SK-N-MC (cell line): ENCODE measurements at regions not wholly inside any gene's neighbourhood (a gene's known extent, or its start where the extent isn't known, plus 50 kb on each side); places are given as distances from the start of the nearest gene placed in this dataset.

ENCODE experiments used
- DNase-seq: peaks from one replicate; pipeline ENCODE4 v3.0.0-alpha.2; 2011; ENCODE audit warnings: low read depth, low spot score
- H3K27ac ChIP-seq: fragments of 200-600 bp; sonication (generic); 2 replicates; pipeline ENCODE4 v1.5.1; 2016; ENCODE audit warnings: mixed run types
- H3K36me3 ChIP-seq: fragments of 200-600 bp; sonication (generic); 2 replicates; pipeline ENCODE4 v1.6.1; 2017; ENCODE audit warnings: antibody characterized with exemption, low read length, mixed read lengths; ENCODE audit not compliant: insufficient read depth
- H3K4me3 ChIP-seq: fragments of 200-600 bp; sonication (generic); 2 replicates; pipeline ENCODE4 v1.5.1; 2016
- H3K9ac ChIP-seq: fragments of 200-600 bp; sonication (generic); 2 replicates; pipeline ENCODE4 v1.8.0; 2017; ENCODE audit warnings: mixed run types, mixed read lengths; ENCODE audit not compliant: insufficient read length
- H3K9me3 ChIP-seq: fragments of 200-600 bp; sonication (generic); 2 replicates; pipeline ENCODE4 v1.6.1; 2017; ENCODE audit warnings: low read depth, mild to moderate bottlenecking, antibody characterized with exemption, low read length, moderate library complexity, mixed read lengths
- EZH2 ChIP-seq: fragments of 200-600 bp; sonication (generic); IDR thresholded peaks from one replicate; pipeline ENCODE4 v1.6.1; 2017; ENCODE audit warnings: antibody characterized with exemption
- FOXP2 ChIP-seq: optimal IDR thresholded peaks from 2 replicates; pipeline ENCODE3; 2011; ENCODE audit warnings: mild to moderate bottlenecking, moderate library complexity; ENCODE audit not compliant: insufficient read depth; ENCODE audit errors: extremely low read length, control extremely low read depth
- POLR2AphosphoS5 ChIP-seq: IDR thresholded peaks from 2 replicates; pipeline ENCODE4 v1.6.1; 2012; ENCODE audit warnings: mild to moderate bottlenecking, low read depth, low read length, borderline replicate concordance

DNA sequence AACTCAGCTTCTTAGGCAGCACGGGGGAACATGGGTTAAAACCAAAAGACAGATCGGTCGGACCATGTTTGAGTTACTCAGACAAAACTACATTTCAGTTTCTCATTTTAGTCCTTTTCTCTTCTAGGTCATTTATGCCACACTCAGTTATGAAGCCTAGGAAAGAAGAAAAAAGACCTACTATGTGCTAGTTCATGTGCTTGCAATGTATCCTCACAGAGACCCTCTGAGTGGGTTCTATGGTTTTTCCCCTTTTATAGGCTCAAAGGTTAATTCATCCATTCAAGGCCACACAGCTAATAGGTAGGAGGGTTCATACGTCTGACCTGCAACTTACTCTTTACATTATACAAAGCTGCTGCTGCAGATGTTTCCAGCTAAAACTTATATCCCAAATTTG, 104.7 kb upstream of the ZNF438 start:
- Histone ChIP-seq H3K4me3 (no peak overlapping the region), H3K27ac (no peak overlapping the region), H3K36me3 (no peaks in the 10 kb centered on the region), H3K9ac (no peak overlapping the region), H3K9me3 (no peaks in the 10 kb centered on the region)
- TF ChIP-seq EZH2 (no peak), POLR2AphosphoS5 (no peak), FOXP2 (no peak)
- DNase-seq: no peak

DNA sequence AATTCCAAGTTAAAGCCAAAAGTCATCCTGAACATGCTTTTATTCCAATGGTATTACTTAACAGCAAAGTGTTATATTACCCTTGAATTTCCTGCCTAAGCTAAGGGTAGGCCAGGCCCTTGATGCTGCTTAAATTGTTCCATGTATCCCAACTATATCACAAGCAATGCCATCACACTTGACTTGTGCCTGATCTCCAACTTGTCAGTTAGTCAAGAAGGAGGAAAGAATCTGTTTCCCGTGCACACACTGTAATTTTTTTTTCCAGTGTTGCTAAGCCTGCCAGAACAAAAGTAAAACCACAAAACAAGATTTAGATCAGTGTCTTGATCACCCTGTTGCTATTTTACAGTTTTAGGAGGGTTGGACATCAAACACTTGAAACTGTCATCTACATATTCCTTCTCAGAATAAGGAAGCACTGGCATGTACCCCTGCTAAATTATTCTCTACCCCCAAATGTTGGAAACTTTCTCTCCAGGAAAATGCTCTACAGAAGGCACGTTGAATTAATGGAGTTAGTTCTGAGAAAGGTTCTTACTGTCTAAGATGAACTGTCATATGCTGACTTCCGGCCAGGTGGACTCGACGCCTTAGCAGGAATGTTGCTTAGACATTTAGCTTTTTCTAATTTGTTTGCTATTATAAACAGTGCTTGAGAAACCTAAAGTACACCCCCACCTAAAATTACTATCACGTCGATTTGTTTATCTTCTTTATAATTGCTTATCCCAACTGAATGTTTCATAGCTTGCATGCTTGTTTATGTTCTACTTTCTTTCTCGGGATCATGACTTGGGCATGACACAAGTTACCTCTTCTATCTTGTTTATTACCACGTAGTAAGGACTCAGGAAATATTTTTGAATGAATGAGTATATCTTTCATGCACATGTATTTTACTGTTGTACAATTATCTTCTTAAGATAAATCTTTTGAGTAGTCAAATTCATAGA, 105.5 kb upstream of the ZNF438 start:
- Histone ChIP-seq H3K27ac (no peak overlapping the region), H3K9ac (no peak overlapping the region), H3K4me3 (no peak overlapping the region), H3K36me3 (no peaks in the 10 kb centered on the region), H3K9me3 (no peaks in the 10 kb centered on the region)
- TF ChIP-seq EZH2: no peak
- no peak for TF ChIP-seq FOXP2
- no peak for TF ChIP-seq POLR2AphosphoS5
- DNase-seq: no peak

DNA sequence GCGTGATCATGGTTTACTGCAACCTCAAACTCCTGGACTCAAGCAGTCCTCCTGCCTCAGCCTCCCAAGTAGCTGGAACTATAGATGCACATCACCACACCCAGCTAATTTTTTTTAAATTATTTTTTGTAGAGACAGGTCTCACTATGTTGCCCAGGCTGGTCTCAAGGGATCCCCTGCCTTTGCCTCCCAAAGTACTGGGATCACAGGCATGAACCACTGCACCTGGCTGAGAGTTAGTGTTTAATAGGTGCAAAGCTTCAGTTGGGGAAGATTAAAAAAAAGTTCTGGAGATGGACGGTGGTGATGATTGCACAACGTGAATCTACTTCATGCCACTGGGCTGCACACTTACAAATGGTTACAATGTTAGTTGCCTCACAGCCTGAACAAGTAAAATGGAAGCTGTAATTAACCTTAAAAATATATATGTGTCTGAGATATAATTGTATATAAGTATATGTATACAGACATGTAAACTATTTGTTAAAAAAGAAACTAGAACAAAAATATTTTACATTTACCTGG, 106.4 kb upstream of the ZNF438 start:
- no peak for DNase-seq
- no peaks in the 10 kb centered on the region for H3K9me3 ChIP-seq
- no peak overlapping the region for H3K4me3 ChIP-seq
- TF ChIP-seq EZH2 (no peak), POLR2AphosphoS5 (no peak), FOXP2 (no peak)
- H3K36me3 ChIP-seq: no peaks in the 10 kb centered on the region
- H3K9ac ChIP-seq: no peak overlapping the region
- no peak overlapping the region for H3K27ac ChIP-seq

DNA sequence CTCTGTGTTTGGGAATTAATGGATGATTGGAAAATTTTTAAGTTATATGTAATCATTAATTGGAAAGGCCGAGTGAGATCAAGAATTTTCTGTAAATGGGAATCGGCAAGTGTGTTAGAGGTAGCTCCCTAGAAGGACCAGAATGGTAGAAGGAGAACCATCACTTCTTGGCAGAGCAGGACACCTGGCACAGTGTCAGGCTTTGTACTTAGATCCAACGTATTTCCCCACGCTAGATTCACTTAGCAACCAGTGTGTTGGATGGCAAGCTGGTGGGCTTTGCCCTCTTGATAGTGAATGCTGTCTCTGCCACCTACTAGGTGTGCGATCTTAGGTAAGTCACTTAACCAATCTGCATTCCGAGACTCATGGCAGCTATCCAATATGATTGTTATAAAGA, 107.8 kb upstream of the ZNF438 start:
- Histone ChIP-seq H3K4me3 (no peak overlapping the region), H3K36me3 (no peaks in the 10 kb centered on the region), H3K9ac (no peak overlapping the region), H3K9me3 (no peaks in the 10 kb centered on the region), H3K27ac (no peak overlapping the region)
- DNase-seq: no peak
- TF ChIP-seq EZH2: no peak
- TF ChIP-seq POLR2AphosphoS5: no peak
- TF ChIP-seq FOXP2: no peak

DNA sequence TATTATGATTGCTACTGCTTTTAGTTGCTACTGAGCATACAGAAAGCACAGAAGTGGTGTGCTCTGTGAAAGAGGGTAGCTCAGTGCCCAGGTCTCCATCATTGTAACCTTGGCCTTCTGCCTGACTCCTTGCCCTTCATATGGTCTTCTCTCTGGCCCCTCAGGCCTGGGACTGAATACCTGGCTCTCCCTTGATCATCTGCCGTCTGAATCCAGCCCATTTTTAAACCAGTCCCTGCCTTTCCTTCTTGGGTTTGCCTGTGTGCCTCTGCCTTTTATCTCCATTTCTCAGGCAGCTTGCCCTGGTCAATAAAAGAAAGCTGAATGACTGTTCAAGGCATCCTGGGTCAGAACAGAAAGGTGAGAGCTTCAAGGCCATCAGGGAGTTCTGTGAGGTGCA, 109.1 kb upstream of the ZNF438 start:
- no peak overlapping the region for H3K4me3 ChIP-seq
- DNase-seq: no peak
- H3K27ac ChIP-seq: no peak overlapping the region
- TF ChIP-seq EZH2 (no peak), POLR2AphosphoS5 (no peak), FOXP2 (no peak)
- H3K36me3 ChIP-seq: no peaks in the 10 kb centered on the region
- H3K9ac ChIP-seq: no peak overlapping the region
- H3K9me3 ChIP-seq: no peaks in the 10 kb centered on the region

DNA sequence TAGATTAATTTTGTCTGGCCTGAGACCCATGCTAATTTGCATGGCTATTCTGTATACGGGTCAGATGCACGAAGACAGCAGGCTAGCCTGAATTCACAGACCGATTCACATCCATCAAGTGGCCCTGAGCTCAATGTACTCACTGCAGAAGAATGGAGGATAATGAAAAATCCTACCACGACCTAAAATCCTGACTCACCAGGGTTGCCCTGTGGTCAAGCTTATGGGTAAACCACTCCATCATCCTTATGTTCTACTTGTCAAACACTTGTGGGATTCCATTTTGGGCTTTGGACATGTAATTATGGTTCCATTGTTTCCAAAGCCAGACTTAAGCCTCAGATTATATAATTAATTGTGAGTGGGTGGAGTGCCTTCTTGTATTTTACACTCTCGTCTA, 110.4 kb upstream of the ZNF438 start:
- Histone ChIP-seq H3K27ac (no peak overlapping the region), H3K9ac (no peak overlapping the region), H3K9me3 (no peaks in the 10 kb centered on the region), H3K36me3 (no peaks in the 10 kb centered on the region), H3K4me3 (no peak overlapping the region)
- TF ChIP-seq EZH2 (no peak), POLR2AphosphoS5 (no peak), FOXP2 (no peak)
- DNase-seq: no peak

DNA sequence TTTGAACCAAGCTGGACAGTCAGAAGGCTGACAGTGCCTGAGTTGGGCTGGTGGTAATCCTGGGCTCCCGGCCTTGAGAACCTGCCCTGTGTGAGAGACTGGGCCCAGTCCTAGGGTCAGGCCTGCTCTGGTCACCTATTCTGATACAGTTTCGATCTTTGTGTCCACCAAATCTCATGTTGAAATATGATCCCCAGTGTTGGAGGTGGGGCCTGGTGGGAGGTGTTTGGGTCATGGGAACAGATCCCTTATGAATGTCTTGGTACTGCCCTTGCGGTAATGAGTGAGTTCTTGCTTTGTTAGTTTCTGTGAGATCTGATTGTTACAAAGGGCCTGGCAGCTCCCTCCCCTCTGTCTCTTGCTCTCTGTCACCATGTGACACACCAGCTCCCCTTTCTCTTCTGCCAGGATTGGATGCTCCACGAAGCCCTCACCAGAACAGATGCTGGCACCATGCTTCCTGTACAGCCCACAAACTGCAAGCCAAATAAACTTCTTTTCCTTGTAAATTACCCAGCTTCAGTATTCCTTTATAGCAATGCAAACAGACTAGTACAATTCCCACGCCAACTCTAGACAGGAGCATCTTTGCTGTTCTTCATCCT, 111.8 kb upstream of the ZNF438 start:
- H3K4me3 ChIP-seq: no peak overlapping the region
- H3K36me3 ChIP-seq: no peaks in the 10 kb centered on the region
- TF ChIP-seq POLR2AphosphoS5: no peak
- TF ChIP-seq FOXP2: no peak
- no peak for TF ChIP-seq EZH2
- H3K9me3 ChIP-seq: no peaks in the 10 kb centered on the region
- no peak overlapping the region for H3K9ac ChIP-seq
- DNase-seq: no peak
- H3K27ac ChIP-seq: no peak overlapping the region

DNA sequence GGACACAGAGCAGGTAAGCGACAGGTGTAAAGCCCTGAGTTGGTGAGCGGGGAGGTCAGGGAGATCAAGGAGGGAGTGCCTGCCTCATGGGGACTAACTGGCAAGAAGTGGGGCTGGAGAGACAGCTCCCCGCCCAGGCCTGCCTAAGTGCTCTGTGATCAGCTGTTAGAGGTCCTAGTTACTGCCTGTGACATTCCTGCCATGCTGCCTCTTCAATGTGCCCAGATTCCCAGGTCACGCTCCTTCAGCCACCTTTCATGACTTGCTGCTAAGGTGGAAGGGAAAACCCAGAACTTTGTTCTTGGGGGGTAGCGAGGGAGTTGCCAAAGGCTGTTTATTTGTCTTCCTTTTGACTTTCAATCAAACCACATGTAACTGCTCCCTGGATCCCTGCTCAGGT, 114.3 kb upstream of the ZNF438 start:
- H3K27ac ChIP-seq: no peak overlapping the region
- no peak overlapping the region for H3K9ac ChIP-seq
- no peak for TF ChIP-seq POLR2AphosphoS5
- TF ChIP-seq EZH2: no peak
- no peak for TF ChIP-seq FOXP2

More for the DNA sequence above, 114.3 kb upstream of the ZNF438 start:
- no peak overlapping the region for H3K4me3 ChIP-seq
- DNase-seq: no peak
- H3K9me3 ChIP-seq: no peaks in the 10 kb centered on the region
- H3K36me3 ChIP-seq: no peaks in the 10 kb centered on the region
